ENCODE measurements at regions not wholly inside any gene's neighbourhood (a gene's known extent, or its start where the extent isn't known, plus 50 kb on each side); places are given as distances from the start of the nearest gene placed in this dataset.

DNA sequence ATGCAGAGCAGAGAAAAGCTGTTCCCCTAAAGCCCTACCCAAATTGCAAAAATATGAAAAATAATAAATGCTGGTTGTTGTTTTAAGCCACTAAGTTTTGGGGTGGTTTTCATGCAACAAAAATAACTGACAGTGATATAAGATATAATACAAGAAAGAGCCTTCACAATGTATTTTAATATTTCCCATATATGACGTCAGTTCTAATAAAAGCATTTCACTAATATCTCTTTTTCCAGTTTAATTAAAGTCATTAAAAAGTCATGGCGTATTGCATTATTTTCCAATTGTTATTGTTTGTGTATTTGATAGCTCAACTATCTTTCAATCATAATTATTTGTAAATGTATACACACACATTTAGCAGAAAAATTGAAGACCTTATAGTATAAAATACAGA lies 134.7 kb upstream of the EPHA7 start:
- TF ChIP-seq, protein P1, sequence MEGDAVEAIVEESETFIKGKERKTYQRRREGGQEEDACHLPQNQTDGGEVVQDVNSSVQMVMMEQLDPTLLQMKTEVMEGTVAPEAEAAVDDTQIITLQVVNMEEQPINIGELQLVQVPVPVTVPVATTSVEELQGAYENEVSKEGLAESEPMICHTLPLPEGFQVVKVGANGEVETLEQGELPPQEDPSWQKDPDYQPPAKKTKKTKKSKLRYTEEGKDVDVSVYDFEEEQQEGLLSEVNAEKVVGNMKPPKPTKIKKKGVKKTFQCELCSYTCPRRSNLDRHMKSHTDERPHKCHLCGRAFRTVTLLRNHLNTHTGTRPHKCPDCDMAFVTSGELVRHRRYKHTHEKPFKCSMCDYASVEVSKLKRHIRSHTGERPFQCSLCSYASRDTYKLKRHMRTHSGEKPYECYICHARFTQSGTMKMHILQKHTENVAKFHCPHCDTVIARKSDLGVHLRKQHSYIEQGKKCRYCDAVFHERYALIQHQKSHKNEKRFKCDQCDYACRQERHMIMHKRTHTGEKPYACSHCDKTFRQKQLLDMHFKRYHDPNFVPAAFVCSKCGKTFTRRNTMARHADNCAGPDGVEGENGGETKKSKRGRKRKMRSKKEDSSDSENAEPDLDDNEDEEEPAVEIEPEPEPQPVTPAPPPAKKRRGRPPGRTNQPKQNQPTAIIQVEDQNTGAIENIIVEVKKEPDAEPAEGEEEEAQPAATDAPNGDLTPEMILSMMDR (IDR thresholded peaks at IDR 0.05): no peak
- no peak for TF ChIP-seq POLR2A (IDR thresholded peaks at IDR 0.05)

All from heart left ventricle (tissue), 13 donors.